Fibroblast of skin of left biceps (primary cell): ENCODE measurements at regions not wholly inside any gene's neighbourhood (a gene's known extent, or its start where the extent isn't known, plus 50 kb on each side); places are given as distances from the start of the nearest gene placed in this dataset.
A peak's percentile ranks its signal among the peaks of the same experiment; 100 is the strongest.
"Not testable (repeated sequence)": the region's sequence is repeated elsewhere in the genome, so short reads cannot be mapped to it uniquely, and the experiment has no call there.

Source experiments
- DNase-seq, 2 experiments: peaks; one replicate each; pipeline ENCODE4 v3.0.0-alpha.2; 2013; ENCODE audit warnings: low read depth in 2 of 2

DNA sequence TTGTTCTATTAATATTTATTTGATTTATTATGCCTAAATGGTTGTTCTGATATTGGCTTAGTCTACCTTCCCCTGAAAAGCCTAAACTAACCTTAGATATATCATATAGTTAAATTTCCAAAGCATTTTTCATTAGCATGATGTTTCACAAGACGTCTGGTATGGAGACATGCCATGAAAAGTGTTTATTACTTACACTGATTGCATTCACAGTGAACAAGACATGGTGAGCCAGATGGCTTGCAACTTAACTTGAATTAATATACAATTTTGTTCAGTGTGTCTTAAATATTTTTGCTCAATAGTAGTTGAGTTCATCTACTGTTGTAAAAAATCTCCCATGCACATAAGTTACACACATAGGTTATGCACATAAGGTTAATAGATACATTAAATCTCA is 758.4 kb downstream of the NSUN3 start:
- DNase-seq, result no peak

DNA sequence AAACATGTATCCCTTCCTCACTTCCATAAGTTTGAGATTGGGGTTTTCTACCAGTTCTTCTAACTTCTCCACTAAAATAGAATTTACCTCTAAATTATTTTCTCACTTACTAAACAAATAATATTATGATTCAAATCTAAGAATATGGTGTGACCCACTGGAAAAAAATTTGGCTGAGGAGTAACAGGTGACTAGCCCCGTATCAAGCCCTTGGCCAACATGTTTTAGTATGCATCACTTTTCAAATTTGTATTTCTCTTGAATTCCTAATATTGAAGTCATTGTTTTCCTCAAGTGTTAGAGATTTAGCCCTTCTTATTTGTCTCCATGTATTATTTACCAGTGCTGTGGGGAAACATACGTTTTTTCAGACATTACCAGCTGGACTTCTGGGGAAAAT is 759.4 kb downstream of the NSUN3 start:
- no peak for DNase-seq

- DNase-seq, result not testable (repeated sequence)
Measured at GRCh38 chr3:94846251-94846650, 783.4 kb downstream of the NSUN3 start.

- DNase-seq, result no peak
Measured at GRCh38 chr3:94862703-94863102, 799.8 kb downstream of the NSUN3 start.

- no peak for DNase-seq
Measured at GRCh38 chr3:94869059-94869547, 806.2 kb downstream of the NSUN3 start.

DNA sequence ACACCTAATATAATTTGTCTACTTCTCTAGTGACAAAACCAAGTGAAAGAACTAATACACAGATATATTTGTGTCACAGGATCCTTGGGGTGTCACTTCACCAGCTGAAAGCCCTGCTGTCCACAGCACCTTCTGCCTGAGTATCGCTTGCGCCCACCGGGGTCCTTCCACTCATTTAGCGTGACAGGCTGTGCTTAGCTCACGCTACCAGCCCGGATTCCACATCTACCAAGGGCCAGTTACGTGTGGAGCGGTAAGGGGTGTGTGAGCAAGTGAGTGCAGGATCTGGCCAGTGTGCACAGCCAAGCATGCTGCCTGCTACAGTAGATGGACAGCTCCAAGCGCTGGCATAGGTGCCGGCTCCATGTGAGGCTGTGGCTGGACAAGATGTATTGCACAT is 810.9 kb downstream of the NSUN3 start:
- no peak for DNase-seq

GRCh38 chr3:94875149-94875548 is 812.3 kb downstream of the NSUN3 start:
- DNase-seq, result no peak

- no peak for DNase-seq
Measured at GRCh38 chr3:94887065-94887464, 824.2 kb downstream of the NSUN3 start.

- no peak for DNase-seq
Measured at GRCh38 chr3:94896994-94897393, 834.1 kb downstream of the NSUN3 start.

DNA sequence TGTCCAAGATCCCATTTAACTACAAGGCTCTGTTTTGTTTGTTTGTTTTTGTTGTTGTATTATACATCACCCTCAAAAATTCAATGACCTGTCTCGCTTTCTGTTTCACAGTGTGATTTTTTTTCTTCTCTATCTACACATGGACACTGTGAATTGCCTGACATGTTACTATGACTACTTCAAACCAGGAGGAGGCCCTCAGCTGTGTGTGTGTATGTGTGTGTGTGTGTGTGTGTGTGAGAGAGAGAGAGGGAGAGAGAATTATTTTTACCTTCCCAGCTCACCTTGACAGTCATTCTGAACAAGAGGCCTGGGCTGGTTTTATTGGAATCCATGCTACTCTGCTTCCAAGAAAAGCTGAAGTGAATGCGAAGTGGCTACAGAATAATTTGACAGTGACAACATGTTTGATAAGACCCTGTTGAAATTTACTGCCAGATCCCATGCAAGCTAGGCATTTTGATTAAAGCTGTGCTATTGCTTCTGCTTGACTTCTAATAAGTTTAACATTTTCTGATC is 841.4 kb downstream of the NSUN3 start:
- no peak for DNase-seq

DNA sequence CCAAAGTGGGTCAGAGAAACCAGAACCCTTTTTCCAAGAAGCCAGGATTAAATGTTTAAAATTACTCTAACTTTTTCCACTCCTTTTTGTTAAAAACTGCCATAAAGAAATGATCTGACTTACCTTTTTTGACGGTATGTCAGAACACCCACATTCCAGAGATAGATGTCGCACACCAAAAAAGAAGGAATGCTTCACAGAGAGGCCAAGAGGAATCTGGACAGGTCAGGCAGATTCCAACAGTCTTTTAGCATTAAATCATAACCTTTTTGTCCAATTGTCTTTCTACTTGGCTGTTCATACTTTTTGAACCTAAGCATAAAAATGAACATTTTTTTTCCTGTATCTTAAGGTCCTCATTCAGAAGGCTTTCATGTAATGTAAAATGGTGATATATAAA is 846.9 kb downstream of the NSUN3 start:
- no peak for DNase-seq

DNA sequence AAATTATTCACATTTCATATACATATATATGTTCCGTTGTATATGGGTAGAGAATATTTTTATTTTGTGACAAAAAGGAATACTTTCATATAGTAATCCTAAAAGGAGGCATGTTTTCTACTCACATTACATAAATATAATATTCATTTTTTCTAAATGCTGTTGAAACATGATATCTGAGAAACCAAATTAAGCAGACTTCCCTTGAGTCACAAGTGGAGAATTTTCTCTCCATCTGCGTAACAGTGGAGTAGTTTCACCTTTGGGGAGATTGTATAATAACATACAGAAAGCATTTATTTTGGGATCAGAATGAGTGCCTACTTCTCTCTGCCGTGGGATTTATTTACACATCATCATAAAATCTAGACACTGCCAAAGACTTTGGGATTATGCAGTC is 849.8 kb downstream of the NSUN3 start:
- DNase-seq, result no peak

DNA sequence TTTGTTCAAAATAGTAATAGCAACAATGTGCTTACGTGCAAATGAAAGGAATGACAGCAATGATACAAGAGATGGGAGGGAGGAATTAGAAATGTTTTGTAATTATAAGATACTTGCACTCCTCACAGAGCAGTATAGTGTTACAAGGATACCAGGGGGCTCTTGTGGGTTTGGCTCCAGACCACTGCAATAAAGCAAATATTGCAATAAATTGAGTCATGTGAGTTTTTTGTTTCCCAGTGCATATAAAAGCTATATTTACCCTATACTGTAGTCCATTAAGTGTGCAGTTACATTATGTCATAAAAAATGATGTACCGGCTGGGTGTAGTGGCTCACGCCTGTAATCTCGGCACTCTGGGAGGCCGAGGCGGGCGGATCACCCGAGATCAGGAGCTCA is 864.3 kb downstream of the NSUN3 start:
- no peak for DNase-seq

GRCh38 chr3:94928921-94929320 is 866.1 kb downstream of the NSUN3 start:
- peak; percentile 5 to 10 for DNase-seq

DNA sequence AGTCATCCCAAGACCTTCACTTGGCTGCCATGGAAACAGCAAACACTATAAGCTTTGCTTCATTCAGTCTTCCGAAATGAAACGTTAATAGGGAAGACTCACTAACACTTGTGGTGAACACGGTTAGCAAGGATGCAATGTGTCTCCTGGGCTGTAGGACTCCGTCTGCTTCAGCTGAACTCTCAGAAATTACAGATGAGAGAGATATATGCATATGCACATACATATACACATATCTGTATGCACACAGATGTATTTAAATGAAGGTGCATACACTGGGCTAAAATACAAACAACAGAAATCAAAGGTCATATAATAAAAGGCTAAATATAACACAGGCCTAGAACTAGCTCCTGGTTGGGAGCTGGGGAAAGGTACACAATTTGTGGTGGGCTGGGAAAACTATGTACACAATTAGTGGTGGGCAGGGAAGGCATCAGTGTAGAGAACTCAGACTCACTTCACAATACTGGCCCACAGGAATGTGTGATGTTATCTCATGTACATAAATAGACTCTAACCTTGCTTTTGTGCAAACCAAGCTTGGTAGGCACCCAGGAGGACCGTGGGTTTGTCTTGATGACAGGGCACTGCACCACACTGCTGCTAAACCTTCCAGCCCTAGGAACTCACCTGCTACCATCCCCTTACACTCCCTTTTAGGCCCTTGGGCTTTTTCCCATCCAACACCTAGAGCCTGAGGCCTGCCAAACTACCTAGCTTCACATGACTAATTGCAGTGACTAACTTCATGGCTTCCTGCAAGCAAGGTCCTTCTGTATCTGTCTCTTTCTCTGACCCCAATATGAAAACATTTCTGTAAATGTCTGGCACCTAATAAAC is 873.1 kb downstream of the NSUN3 start:
- no peak for DNase-seq

GRCh38 chr3:94937980-94938379 is 875.1 kb downstream of the NSUN3 start:
- no peak for DNase-seq

GRCh38 chr3:94946683-94947082 is 883.8 kb downstream of the NSUN3 start:
- no peak for DNase-seq

DNA sequence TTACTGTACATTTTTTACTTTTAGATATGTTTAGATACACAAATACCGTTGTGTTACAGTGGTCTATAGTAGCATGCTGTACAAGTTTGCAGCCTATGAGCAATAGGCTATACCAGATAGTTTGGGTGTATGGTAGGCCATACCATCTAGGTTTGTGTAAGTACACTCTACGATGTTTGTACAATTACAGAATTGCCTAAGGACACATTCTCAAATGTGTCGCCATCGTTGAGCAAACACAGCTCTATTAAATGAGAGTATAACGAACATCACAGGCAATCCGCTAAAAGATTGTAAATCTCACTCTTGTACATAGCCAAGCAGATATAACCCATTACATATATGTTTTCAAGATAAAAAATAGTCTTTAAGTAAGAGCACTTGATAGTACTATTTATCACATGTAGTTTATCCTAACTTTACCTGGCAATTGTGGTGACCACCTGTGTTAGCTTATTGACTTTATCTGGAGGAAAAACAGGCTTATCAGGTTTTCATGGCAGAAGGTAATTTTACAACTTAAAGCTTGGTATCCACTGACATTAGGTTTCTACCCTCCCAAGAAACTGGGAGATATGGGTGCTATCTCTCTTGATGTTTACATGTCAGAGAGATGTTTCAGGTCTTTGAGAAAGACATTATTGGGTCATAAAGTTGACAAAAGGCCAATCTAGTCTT is 898.7 kb downstream of the NSUN3 start:
- DNase-seq, result no peak

GRCh38 chr3:94965867-94966475 is 903.1 kb downstream of the NSUN3 start:
- no peak for DNase-seq

GRCh38 chr3:94967196-94967595 is 904.3 kb downstream of the NSUN3 start:
- no peak for DNase-seq

- no peak for DNase-seq
Measured at GRCh38 chr3:94968519-94968918, 905.7 kb downstream of the NSUN3 start.

- DNase-seq, result no peak
Measured at GRCh38 chr3:94972066-94972465, 909.2 kb downstream of the NSUN3 start.

DNA sequence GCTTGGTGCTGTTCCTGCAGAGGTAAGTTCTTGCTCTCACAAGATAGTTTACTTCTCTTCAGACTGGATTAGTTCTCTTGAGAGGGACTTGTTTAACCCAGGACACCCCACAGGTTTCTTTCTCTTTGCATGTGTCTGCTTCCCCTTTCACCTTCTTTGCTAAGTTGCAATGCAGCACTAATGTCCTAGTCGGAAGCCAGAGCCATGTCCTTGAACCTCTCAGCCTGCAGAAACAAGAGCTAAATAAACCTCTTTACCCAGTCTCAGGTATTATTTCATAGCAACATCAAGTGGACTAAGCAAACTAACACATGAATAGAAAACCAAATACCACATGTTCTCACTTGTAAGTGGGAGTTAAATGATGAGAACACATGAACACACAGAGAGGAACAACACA is 915.2 kb downstream of the NSUN3 start:
- DNase-seq, result no peak
